ENCODE measurements at regions not wholly inside any gene's neighbourhood (a gene's known extent, or its start where the extent isn't known, plus 50 kb on each side); places are given as distances from the start of the nearest gene placed in this dataset. TPM values are rescaled to one million over a fixed set of nuclear protein-coding genes. Genes with fewer than 3 reads are reported as not detected.
"Not testable (repeated sequence)": the region's sequence is repeated elsewhere in the genome, so short reads cannot be mapped to it uniquely, and the experiment has no call there.

- ATAC-seq; H3K36me3 ChIP-seq (replicated peaks in 1 of 2; ENCODE audit: insufficient read depth in 1 of 2, low read depth in 2 of 2); intact Hi-C loops (cut with DNase I); DNase-seq; H3K4me3 ChIP-seq; H3K9me3 ChIP-seq; H3K4me1 ChIP-seq; H3K27ac ChIP-seq; H3K27me3 ChIP-seq: not testable (repeated sequence)
- WGBS, 2 donors, result no CpG with 5 or more reads among the region's 15 CpGs
- peak in 2 of 3 donors; percentile 11 to 22 for TF ChIP-seq POLR2A (IDR thresholded peaks at IDR 0.05)
These were observed 49.8 kb upstream of the RNU2-1 start for GRCh38 chr17:43283606-43284005.

Small RNA genes in the stretch of these regions (small RNA-seq; reads per million reads assigned to genes)
- gene RF00004, result not detected

Measured in body of pancreas (tissue), 4 donors.